Breast epithelium (tissue), 3 donors: ENCODE measurements at regions not wholly inside any gene's neighbourhood (a gene's known extent, or its start where the extent isn't known, plus 50 kb on each side); places are given as distances from the start of the nearest gene placed in this dataset.

Experiments used
- POLR2A ChIP-seq: fragments of 450-650 bp; IDR thresholded peaks from one replicate; pipeline ENCODE4 v1.6.1; 2016; ENCODE audit warnings: antibody characterized with exemption, mild to moderate bottlenecking, moderate library complexity
- TF ChIP-seq, protein P1 (sequence below), 3 donors: fragments of 450-650 bp; IDR thresholded peaks; one replicate each; pipeline ENCODE4 v1.5.1; 2016 to 2017; ENCODE audit warnings: antibody characterized with exemption in 3 of 3, mild to moderate bottlenecking in 3 of 3, moderate library complexity in 3 of 3

DNA sequence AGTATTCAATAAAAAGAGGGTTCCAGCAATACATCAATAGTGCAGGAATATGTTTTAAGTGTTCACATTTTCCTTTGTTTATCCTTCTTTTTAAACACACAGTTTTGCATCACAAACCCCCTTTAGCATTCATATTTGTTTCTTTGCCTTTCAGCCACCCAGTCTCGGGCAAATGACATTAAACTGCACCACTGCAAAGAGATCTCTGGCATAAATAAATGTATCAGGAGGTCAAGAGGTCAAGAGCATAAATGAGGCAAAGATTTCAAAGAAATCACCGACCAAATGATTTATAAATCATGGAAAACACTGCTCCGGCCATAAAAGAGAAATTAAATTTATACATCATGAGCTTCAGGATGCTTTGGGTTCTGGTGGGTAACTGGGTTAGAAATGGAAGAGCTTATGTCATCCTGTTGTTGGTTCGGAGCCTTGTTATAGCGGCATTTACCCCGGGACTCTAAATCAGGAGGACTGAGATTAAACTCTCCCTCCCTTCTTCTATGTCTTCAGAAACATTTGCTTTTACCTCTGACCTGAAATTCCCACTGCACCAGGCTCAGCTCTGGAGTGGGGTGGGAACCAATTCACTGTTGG, 449.6 kb upstream of the CLINT1 start:
- TF ChIP-seq, protein P1, sequence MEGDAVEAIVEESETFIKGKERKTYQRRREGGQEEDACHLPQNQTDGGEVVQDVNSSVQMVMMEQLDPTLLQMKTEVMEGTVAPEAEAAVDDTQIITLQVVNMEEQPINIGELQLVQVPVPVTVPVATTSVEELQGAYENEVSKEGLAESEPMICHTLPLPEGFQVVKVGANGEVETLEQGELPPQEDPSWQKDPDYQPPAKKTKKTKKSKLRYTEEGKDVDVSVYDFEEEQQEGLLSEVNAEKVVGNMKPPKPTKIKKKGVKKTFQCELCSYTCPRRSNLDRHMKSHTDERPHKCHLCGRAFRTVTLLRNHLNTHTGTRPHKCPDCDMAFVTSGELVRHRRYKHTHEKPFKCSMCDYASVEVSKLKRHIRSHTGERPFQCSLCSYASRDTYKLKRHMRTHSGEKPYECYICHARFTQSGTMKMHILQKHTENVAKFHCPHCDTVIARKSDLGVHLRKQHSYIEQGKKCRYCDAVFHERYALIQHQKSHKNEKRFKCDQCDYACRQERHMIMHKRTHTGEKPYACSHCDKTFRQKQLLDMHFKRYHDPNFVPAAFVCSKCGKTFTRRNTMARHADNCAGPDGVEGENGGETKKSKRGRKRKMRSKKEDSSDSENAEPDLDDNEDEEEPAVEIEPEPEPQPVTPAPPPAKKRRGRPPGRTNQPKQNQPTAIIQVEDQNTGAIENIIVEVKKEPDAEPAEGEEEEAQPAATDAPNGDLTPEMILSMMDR (IDR thresholded peaks at IDR 0.05), result no peak
- no peak for TF ChIP-seq POLR2A
